Activated CD8-positive, alpha-beta memory T cell treated with anti-CD3 and anti-CD28 coated beads, Interleukin-2, amount 50 U/mL, for 24 hours (primary cell): ENCODE measurements at regions not wholly inside any gene's neighbourhood (a gene's known extent, or its start where the extent isn't known, plus 50 kb on each side); places are given as distances from the start of the nearest gene placed in this dataset.

Source experiments
- DNase-seq: peaks from one replicate; pipeline ENCODE4 v3.0.0-alpha.2; 2020; ENCODE audit errors: extremely low read depth

- no peak for DNase-seq
Measured at GRCh38 chr3:188940573-188940932, 231.2 kb upstream of the TPRG1 start.

DNA sequence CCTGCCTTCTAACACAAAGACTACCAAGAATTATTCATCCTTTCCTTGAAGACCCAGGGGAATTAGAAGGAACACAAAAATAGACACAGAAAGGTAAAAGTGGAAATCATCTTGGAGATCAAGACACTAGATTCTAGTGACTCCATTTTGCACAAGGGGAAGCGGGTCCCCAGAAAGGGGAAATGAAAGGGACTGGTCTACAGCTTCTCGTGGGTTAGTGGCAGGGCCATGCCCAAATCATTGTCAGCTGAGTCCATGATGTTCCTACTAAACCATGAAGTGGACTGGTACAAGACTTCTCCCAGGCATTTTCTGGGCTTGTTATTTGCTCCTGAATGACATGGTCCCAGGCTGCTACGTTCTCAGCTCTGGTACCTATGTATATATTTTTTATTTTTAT, 230.7 kb upstream of the TPRG1 start:
- no peak for DNase-seq

GRCh38 chr3:188942191-188942590, 229.6 kb upstream of the TPRG1 start:
- no peak for DNase-seq

- DNase-seq: no peak
Measured at GRCh38 chr3:188943591-188943990, 228.2 kb upstream of the TPRG1 start.

DNA sequence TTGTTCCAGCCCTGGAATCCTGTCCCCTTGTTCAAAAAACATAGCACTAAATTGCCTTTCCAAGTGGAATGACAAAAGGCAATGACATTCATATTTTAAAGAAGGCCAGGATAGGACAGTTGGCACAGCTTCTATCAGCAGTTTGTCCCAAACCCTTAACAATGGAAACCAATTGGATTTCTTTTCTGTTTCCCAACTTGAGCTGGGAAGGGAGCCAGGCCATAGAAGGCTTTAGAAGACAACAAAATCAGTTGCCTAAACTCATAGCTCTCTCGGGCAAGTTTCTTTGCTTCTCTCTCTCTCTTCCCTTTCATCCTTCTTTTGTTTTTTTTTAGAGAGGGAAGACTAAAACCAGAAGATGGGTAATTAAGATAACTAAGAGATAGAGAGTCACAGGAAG, 227.7 kb upstream of the TPRG1 start:
- no peak for DNase-seq

- no peak for DNase-seq
Measured at GRCh38 chr3:188946351-188947240, 225.2 kb upstream of the TPRG1 start.

DNA sequence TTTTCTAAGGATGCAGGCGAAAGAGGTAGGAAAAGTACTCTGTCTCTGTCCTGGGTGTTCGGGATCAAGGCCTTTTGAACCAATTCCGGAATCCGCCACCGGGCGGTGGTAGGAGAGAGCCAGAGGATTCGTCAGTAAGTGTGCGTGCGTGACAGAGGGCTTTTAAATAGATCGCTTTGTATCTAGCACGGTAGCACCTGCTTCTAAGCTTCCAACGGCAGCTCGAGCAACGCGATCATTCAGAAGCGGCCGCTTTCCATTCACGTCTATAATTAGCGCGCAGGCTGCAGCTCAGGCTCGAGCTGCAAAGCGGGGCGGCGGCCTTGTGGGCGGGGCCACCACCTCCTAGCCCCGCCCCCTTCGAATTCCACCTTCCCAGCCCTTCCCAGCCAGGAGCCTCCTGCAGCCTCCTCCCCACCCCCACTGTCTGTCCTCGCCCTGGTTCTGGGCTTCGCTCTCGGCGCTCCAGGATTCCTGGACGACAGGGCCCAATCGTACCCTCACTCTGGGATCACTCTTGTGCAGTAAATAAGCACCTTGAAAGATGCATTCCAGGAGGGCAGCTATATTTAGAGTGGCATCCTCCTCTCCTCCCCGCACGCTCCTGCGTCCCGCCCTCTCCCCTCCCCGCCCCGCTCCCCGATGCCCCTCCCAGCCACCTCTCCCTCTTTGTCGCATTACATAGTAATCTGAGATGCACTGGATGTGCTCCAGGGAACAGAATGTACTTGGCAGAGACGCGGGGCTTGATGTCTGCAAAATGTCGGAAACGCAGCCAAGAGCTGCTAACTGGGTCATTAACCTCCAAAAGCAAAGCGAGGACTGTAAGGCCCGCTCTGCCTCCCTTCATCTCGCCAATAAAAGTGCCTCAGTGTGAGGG, 224.1 kb upstream of the TPRG1 start:
- DNase-seq: no peak

DNA sequence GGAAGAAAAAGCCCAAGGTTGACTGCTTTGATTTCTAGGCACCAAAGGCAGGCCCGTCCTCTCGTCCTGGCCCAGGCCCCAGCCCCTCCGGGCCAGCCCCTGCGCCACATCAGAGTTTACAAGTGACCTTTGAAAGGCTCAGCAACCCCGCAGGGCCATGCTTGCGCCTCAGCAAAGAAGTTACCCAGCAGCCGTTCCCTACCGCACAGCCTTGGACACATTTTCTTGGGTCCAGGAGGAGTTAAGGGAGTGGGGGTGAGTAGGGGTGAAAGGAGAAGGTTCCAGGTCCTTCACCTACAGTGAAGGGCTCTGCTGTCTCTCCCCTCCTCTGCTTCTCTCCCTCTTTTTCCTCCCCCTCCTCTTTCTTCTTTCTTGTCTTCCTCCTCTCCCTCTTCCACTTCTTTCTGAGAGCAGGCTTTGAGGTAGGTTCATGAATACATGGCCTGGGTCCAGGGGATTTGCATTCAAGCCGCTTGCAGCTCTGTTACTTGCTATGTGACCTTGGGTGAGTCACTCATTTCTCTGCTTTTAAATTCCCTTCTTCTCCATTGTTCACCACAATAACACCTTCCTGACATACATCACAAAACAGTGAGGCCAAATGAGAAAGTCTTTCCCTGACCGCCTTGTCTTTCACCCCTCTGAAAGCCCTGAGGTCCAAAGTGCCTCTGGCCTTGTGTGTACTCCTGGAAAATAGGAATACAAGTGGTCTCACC, 223.3 kb upstream of the TPRG1 start:
- no peak for DNase-seq

DNA sequence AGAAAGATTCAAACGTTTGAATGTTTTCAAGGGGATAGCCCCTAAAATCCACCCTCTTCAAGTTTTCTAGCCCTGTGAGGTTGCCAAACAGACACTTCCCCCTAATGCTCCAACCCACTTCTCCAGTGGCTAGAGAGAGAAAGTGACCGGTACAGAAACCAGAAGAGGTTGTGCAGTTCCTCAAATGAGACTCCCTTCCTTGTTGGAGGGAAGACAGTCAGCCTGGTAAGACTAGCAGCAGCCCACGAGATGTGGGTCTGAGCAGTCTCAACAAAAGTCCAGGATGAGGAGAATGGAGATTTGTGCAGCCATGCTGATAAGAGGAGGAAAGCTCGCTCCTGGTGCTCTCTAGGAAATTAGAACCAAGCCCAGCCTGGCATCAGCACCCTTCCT, 222.8 kb upstream of the TPRG1 start:
- DNase-seq: no peak

DNA sequence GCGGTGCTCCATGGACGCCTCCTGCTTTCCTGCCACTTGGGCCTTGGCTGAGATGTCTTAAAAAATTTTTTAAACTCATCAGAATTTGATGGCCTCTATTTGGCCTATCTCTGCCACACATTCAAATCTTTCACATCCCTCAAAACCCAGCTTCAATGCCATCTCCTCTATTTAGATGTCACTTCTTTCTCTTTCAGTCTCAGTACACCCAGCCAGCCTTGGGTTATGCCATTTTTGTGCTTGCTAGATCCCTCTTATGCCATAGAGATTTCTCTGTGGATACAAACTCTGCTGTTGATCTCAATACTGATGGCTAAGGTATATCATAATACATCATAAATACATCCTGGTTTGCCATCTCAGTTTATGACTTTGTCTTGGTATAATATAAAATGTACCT, 222.3 kb upstream of the TPRG1 start:
- no peak for DNase-seq

DNA sequence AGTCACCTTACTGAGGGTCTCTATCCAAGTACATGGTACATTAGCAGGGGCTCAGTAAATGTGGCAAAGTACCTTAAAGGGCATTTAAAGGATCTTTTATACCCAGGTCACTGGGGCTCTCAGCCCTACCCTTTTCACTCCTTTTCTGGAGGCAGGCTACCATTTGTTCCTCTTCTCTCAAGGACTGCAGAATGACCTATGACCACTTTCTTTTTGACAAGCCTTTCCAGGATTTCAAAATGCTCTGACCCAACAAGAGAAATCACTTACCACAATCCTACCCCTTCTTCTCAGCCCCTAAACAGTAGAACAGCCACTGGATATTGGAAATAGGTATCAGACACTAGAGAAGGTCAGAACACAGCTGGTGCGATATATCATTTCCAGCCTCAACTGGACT, 221.8 kb upstream of the TPRG1 start:
- DNase-seq: no peak

- DNase-seq: peak; percentile 23
Measured at GRCh38 chr3:188950832-188951489, 220.8 kb upstream of the TPRG1 start.

- no peak for DNase-seq
Measured at GRCh38 chr3:188951734-188952133, 220.0 kb upstream of the TPRG1 start.

DNA sequence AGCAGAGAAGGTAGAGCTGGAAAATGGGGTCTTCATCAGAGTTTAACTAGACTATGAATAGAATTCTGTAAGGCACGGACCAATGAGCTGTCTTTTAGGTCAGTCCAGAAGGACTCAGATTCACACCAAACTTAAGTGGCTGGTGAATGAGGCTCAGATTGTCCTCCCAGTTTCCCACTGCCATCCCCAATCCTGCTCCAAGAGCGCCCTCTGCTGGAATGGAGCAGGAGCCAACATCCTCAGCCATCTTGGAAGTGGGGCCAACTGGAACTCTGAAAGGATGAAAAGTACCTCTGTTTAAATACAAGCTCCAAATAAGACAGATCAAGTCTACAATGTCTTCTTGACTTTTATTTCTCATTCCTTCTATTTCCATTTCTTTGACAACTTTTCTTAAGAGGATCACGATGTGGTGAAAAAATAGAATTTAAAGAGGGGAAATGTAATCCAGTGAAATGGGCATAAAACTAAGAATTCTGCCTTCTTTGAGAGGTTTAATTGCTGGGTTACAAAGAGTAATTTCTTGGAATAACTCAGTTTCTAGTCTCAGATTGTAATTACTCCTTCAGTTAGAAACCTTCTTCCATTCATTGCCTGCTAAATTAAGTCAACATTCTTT, 217.1 kb upstream of the TPRG1 start:
- peak; percentile 51 for DNase-seq

DNA sequence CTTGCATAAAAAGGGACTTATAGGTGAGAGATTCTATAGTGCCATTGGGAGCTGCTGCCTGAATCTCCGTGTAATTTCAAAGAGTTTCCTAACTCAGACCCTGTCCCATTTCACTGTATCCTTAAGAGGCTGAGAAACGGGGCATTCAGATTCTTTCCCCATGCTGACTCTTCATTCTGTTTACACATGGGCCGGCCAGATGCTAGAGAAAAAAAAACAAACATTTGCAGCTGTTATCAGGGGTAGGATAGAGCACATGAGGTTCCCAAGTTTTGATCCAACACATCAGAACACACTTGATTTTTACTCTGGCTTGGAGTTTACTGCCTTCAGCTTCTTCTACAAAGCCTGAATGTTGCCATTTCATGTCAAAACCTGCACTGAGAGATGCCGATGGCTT, 215.9 kb upstream of the TPRG1 start:
- no peak for DNase-seq

GRCh38 chr3:188956839-188957489, 214.8 kb upstream of the TPRG1 start:
- no peak for DNase-seq

DNA sequence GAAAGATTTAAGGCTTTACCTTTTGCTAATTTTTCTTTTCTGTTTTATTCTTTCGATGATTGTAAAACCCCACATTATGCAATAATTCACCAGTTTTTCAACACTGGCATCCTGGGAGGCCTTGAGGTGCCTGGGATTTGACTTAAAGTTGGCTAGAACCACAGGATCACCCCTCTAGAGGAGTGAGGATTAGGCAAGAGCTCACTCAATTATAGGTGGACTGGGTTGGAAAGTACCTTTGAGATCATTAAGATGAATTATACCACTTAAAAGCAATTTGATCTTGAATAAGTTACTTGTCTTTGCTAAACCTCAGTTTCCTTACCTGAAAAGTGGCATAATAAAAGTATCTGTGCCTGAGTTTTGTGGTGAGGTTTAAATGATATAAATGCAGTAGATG, 212.8 kb upstream of the TPRG1 start:
- DNase-seq: no peak

GRCh38 chr3:188962253-188963247, 209.2 kb upstream of the TPRG1 start:
- DNase-seq: no peak

DNA sequence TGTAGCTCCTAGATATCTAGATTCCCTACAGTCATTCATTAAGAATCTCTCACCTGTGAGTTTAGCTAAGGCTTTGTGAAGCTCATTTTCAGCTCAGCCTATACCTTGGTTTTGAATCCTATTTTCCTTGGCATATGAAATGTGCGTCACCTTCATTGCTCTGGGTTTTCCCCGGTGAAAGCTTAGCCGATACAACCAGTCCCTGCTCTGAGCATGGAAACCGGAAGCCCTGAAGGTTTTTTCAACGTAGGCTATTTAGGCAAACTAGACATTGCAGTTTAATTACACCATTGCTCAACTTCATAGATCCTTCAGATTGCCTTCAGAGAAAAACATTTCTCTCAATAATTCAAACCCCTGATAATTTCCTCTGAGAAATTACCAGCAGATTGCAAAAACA, 206.8 kb upstream of the TPRG1 start:
- DNase-seq: no peak

DNA sequence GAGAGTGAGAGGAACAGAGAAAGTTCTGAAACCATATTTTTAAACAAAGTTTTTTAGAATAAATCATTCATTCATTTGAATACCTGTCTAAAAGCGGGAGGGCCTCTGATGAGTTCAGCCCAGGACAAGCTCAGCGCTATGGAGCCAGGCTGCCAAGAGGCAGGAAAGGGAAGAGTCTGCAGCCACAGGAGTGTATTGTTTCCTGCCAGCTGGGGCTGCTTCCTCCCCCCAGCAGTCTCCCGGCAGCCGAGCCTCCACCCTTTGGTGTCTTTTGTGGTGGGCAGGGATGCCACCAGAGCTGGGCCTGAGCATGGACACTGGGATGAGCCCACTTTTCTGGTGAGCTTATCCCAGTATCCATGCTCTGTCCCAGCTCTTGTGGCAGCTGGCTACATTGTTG, 199.5 kb upstream of the TPRG1 start:
- DNase-seq: no peak
